ENCODE measurements at regions not wholly inside any gene's neighbourhood (a gene's known extent, or its start where the extent isn't known, plus 50 kb on each side); places are given as distances from the start of the nearest gene placed in this dataset.

GRCh38 chr11:92782806-92783205 is 186.6 kb upstream of the MTNR1B start:
- TF ChIP-seq POLR2A (IDR thresholded peaks at IDR 0.05) (no peak), CTCF (IDR thresholded peaks at IDR 0.05) (no peak)

Data from body of pancreas (tissue), 4 donors.